Calu3 (cell line): ENCODE measurements at regions not wholly inside any gene's neighbourhood (a gene's known extent, or its start where the extent isn't known, plus 50 kb on each side); places are given as distances from the start of the nearest gene placed in this dataset.

ENCODE experiments used
- BruUV-seq: library from RNA; stranded (reverse); fragments of 400-500 nt; replicated peaks from 2 replicates; lab custom pipeline; 2021; lab: Mats Ljungman, UMichigan
- CTCF ChIA-PET: fragments of 300-600 bp; sonication (Branson Sonifier 250); formaldehyde crosslinking; loops from one replicate; lab custom pipeline; 2022; ENCODE audit warnings: antibody characterized with exemption; lab: Charles Lee
- DNase-seq: peaks from one replicate; pipeline ENCODE4 v3.0.0; 2022
- H3K27ac Mint-ChIP-seq: one replicate; pipeline ENCODE4 v1.8.0; 2022; ENCODE audit warnings: mixed read lengths; ENCODE audit not compliant: unreplicated experiment
- H3K27me3 Mint-ChIP-seq: one replicate; pipeline ENCODE4 v1.8.0; 2022; ENCODE audit warnings: mixed read lengths; ENCODE audit not compliant: unreplicated experiment
- H3K36me3 Mint-ChIP-seq: one replicate; pipeline ENCODE4 v1.8.0; 2022; ENCODE audit warnings: mild to moderate bottlenecking, moderate library complexity, mixed read lengths; ENCODE audit not compliant: insufficient read depth, unreplicated experiment
- H3K4me1 Mint-ChIP-seq: one replicate; pipeline ENCODE4 v1.8.0; 2022; ENCODE audit warnings: mild to moderate bottlenecking, low read depth, mixed read lengths; ENCODE audit not compliant: unreplicated experiment
- H3K4me3 Mint-ChIP-seq: one replicate; pipeline ENCODE4 v1.8.0; 2022; ENCODE audit warnings: mild to moderate bottlenecking, low read depth, moderate library complexity, mixed read lengths; ENCODE audit not compliant: unreplicated experiment
- H3K9me3 Mint-ChIP-seq: one replicate; pipeline ENCODE4 v1.8.0; 2022; ENCODE audit warnings: low read depth, mixed read lengths; ENCODE audit not compliant: unreplicated experiment
- CTCF ChIP-seq: fragments of 200-600 bp; IDR thresholded peaks from one replicate; pipeline ENCODE4 v1.8.0; 2022; ENCODE audit warnings: antibody characterized with exemption; ENCODE audit not compliant: unreplicated experiment
- intact Hi-C: fragments of 100-400 bp; cut with micrococcal nuclease; formaldehyde crosslinking; loops from one replicate; pipeline ENCODE4 v1.10.0; 2022; ENCODE audit not compliant: unreplicated experiment

- TF ChIP-seq CTCF: no peak
- Mint-ChIP-seq H3K4me3 (no peak overlapping the region), H3K27ac (no peak overlapping the region), H3K36me3 (no peaks in the 10 kb centered on the region), H3K9me3 (no peaks in the 10 kb centered on the region), H3K4me1 (no peaks in the 10 kb centered on the region), H3K27me3 (peaks cover 52% of the 10 kb centered on the region)
- intact Hi-C loops: no loop called here
- DNase-seq: no peak
- BruUV-seq: no TSS peak
- CTCF ChIA-PET: interaction anchor here (0.8 kb wide), 1 partner anchor 9 kb away, joined by 3 read pairs; no protein-coding TSS in a partner anchor
These were observed 78.3 kb upstream of the BCL9 start for GRCh38 chr1:147463022-147463421.

GRCh38 chr1:147466543-147466942, 74.8 kb upstream of the BCL9 start:
- intact Hi-C loops: loop anchor here (2.0 kb wide), 1 partner anchor 50 kb away; no protein-coding TSS in a partner anchor
- Mint-ChIP-seq H3K27me3 (peaks cover 70% of the 10 kb centered on the region), H3K9me3 (no peaks in the 10 kb centered on the region), H3K27ac (no peak overlapping the region), H3K4me3 (no peak overlapping the region), H3K4me1 (no peaks in the 10 kb centered on the region), H3K36me3 (no peaks in the 10 kb centered on the region)
- TF ChIP-seq CTCF: no peak
- CTCF ChIA-PET: no interaction called here
- DNase-seq: no peak
- BruUV-seq: no TSS peak

DNA sequence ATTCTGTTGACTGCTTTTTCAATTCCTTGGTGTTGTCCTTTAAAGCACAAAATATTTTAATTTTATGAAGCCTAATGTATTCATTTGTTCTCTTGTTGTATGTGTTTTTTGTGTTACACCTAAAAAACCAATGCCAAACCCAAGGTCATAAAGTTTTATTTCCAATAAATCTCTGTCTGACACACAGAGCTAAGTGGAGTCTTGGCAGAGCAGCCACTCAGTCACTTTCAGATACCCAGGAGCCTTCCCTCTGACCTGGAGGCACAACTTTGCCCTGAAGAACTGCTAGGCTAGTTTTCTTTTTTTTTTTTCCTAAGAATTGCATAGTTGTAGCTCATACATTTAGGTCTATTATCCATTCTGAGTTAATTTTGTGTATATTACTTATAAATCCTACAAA, 71.2 kb upstream of the BCL9 start:
- no peak overlapping the region for H3K27ac Mint-ChIP-seq
- TF ChIP-seq CTCF: no peak
- H3K27me3 Mint-ChIP-seq: peaks cover 53% of the 10 kb centered on the region
- CTCF ChIA-PET: no interaction called here
- no peaks in the 10 kb centered on the region for H3K36me3 Mint-ChIP-seq
- intact Hi-C loops: no loop called here
- H3K4me1 Mint-ChIP-seq: peaks cover 10% of the 10 kb centered on the region
- no peak for DNase-seq
- H3K9me3 Mint-ChIP-seq: no peaks in the 10 kb centered on the region
- no TSS peak for BruUV-seq
- H3K4me3 Mint-ChIP-seq: no peak overlapping the region

- no peak for TF ChIP-seq CTCF
- Mint-ChIP-seq H3K4me3 (no peak overlapping the region), H3K4me1 (peaks cover 10% of the 10 kb centered on the region), H3K27me3 (peaks cover 29% of the 10 kb centered on the region), H3K9me3 (no peaks in the 10 kb centered on the region), H3K36me3 (no peaks in the 10 kb centered on the region), H3K27ac (no peak overlapping the region)
- BruUV-seq: no TSS peak
- DNase-seq: no peak
- intact Hi-C loops: no loop called here
- CTCF ChIA-PET: interaction anchor here (0.6 to 0.8 kb wide), 2 partner anchors 9 to 208 kb away, joined by 3 read pairs; no protein-coding TSS in a partner anchor
These were observed 68.8 kb upstream of the BCL9 start for GRCh38 chr1:147472489-147472888.
